Ammon's horn (tissue), 1 donor: ENCODE measurements at regions not wholly inside any gene's neighbourhood (a gene's known extent, or its start where the extent isn't known, plus 50 kb on each side); places are given as distances from the start of the nearest gene placed in this dataset.
"Not testable (repeated sequence)": the region's sequence is repeated elsewhere in the genome, so short reads cannot be mapped to it uniquely, and the experiment has no call there.

Source experiments
- DNase-seq: peaks from one replicate; pipeline ENCODE4 v3.0.0-alpha.2; 2016; ENCODE audit warnings: low spot score

GRCh38 chr2:175414882-175415487 is 233.5 kb upstream of the ATP5MC3 start:
- DNase-seq, result peak; percentile 29

GRCh38 chr2:175414191-175414881 is 232.8 kb upstream of the ATP5MC3 start:
- no peak for DNase-seq

- not testable (repeated sequence) for DNase-seq
These were observed 229.4 kb upstream of the ATP5MC3 start for GRCh38 chr2:175410941-175411340.

DNA sequence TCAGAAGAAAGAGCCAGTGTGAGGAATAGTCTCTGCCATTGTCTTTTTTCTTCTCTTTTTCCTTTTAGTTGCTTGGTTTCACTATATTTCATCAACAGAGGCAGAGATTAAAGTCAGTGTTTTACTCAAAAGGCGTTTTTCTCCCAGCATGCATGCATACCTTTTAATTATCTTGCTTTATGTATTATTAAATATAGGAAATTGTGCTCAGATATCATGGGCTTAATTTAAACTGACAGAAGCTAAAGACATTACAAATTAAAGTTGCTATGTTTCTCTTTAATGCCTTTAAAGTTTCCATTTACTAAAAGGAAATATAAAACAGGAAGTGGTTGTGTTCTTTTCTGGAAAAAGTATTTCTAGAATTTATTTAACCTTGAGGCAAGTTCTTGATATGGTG is 223.3 kb upstream of the ATP5MC3 start:
- DNase-seq, result no peak

DNA sequence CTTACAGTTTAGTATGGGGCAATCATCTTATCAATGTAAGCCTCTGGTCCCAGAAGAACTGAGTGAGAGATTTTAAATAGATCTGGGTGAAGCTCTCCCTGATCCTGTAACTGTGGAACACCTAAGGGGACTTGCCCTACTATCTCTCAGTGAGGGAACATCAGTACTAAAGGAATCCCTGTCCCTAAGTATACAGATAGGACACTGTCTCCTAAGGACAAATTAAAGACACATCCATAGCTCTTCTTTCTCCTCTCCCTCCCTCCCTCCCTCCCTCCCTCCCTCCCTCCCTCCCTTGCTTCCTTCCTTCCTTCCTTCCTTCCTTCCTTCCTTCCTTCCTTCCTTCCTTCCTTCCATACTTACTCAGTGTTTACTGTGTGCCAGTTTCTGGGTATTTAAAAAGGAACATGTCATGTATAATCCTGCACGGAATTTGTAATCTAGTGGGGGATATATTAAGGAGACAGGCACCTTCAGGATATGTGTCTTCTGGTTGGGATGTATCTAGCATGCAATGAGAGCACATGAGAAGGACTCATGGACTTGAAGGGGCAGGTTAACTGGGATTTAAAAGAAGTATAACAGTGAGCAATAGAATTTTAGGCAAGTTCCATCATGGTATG is 222.2 kb upstream of the ATP5MC3 start:
- no peak for DNase-seq

DNA sequence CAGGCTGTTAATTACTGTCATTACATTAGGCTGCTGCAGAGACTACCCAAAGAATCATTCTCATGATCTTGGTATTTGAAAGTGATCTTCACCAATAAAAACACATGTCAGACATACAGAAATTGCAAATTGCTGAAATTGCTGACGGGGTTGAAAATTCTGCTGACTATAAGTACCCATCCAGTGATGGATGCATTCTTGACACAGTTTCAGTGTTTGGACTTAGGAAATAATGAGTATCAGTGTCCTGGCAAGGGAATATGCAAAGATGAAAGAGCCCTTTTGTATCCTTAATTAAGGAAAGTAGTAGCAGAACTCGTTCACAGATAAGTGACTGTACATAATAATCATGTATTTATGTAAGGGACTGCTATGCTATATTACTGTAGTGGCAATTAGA is 221.1 kb upstream of the ATP5MC3 start:
- DNase-seq, result no peak

GRCh38 chr2:175401956-175402469 is 220.5 kb upstream of the ATP5MC3 start:
- no peak for DNase-seq

- DNase-seq, result no peak
These were observed 219.5 kb upstream of the ATP5MC3 start for GRCh38 chr2:175400975-175401374.

DNA sequence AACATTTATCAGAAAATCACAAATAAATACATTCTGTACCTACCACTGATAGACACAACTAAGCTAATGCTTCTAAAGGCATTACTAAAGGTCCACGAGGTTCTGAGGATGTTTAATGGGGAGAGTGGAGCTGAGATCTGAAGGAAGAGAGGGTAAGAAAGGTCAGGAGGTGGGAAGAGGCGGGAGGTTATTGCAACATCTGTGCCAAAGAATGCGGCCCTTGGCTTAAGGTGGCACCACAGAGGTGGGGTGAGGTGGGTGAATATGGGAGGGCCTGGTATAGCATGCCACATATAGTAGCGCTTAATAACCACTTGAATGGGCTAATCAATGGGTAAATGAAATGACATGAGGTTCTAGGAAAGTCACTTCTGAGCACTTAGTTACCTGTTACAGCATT is 217.8 kb upstream of the ATP5MC3 start:
- no peak for DNase-seq

- no peak for DNase-seq
These were observed 217.3 kb upstream of the ATP5MC3 start for GRCh38 chr2:175398848-175399247.

- no peak for DNase-seq
These were observed 215.2 kb upstream of the ATP5MC3 start for GRCh38 chr2:175396696-175397095.

DNA sequence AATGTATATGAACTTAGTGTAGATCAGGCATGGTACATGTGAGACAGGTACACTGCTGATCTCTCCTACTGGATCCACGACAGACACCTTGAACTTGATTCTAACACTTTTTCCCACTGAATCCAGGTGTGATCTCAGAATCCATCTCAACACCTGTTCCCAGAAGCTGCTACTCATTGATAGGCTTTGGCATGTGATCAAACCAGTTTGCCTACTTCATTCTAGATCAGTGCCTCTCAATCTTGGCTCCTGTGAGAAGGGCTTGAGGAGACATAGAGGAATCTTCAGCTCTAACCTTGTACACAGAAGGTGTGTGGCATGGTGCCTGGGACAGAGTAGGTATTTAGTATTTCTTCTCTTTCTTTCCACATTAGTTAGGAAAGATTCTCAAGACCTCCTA is 212.3 kb upstream of the ATP5MC3 start:
- no peak for DNase-seq

DNA sequence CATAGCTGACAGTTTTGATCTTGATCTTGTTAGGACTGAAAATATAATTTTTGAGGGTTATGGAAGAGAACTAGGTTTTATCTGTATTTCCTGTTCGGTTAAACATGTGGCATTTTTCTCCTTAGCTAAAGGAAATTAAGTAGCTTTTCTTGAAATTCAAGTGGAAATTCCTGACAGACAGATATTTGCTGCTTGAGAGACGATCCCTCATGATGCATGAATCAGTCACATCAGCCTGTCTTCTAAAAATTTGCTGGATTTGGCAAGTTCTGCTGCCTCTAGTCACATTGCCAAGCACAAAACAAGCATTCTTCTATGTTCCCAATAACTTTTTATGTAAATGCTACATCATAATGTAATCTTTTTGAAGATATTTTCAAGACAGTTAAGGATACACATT is 201.8 kb upstream of the ATP5MC3 start:
- no peak for DNase-seq

DNA sequence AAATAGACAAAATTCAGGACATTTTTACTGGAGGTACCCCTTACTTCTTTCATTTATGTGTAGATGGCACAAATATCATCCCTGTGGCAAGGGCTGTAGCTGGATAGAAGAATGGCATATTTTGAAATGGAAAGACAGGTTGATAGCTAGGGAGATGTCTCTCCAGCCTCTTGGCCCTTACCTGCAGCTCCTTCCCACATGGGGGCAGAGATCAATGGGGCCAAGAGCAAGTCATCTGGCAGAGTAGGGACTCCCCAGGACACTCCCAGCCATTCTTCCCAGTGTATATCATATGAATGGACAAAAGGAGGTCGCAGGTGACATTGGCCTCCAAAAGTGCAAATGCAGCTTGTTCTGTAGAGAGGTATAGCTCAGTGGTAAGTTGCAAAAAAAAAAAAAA is 192.2 kb upstream of the ATP5MC3 start:
- no peak for DNase-seq

GRCh38 chr2:175372704-175373701 is 191.5 kb upstream of the ATP5MC3 start:
- DNase-seq, result no peak

GRCh38 chr2:175371378-175371777 is 189.9 kb upstream of the ATP5MC3 start:
- DNase-seq, result no peak

- DNase-seq, result peak; percentile 56
These were observed 185.3 kb upstream of the ATP5MC3 start for GRCh38 chr2:175366815-175367214.

DNA sequence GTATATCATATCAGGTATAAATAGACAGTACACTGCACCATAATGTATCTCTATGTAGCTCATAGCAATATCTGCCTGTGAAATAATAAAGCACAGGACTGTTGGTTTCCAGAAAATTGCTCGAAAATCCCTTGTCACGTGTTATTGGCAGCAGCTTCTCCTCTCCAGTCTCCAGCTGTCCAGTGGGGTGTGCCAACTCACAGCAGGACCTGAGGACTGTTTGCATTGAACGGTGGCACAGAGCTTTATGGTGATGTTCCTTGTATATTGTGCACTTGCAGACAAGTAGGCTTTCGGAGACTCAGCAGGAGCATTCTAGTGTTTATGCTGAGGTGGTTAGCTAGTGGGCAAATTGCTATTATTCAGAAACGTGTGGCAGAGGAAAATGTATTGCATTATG is 182.2 kb upstream of the ATP5MC3 start:
- DNase-seq, result no peak

- no peak for DNase-seq
These were observed 180.8 kb upstream of the ATP5MC3 start for GRCh38 chr2:175362331-175362730.

GRCh38 chr2:175359710-175360109 is 178.2 kb upstream of the ATP5MC3 start:
- no peak for DNase-seq

DNA sequence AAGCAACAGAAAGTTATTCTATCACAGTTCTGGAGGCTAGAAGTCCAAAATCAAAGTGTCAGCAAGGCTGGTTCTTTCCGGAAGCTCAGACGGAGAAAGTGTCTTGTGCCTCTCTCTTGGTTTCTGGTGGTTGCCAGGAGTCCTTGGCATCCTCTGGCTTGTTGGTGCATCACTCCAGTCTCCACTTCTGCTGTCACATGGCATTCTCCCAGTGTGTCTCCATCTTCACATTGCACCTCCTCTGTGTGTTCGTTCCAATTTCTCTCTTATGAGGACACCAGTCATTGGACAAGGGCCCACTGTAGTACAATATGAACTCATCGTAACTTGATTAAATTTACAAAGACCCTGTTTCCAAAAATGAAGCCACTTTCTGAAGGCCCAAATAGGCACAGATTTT is 175.4 kb upstream of the ATP5MC3 start:
- no peak for DNase-seq

GRCh38 chr2:175355246-175355645 is 173.7 kb upstream of the ATP5MC3 start:
- no peak for DNase-seq
